Mucosa of descending colon (tissue), 3 donors: ENCODE measurements at regions not wholly inside any gene's neighbourhood (a gene's known extent, or its start where the extent isn't known, plus 50 kb on each side); places are given as distances from the start of the nearest gene placed in this dataset.

Experiments
- ATAC-seq: fragments of 200-7000 bp; cut with Tn5 transposase; one replicate; pipeline ENCODE4 v1.9.1; 2020; ENCODE audit warnings: mild to moderate bottlenecking, moderate library complexity
- DNase-seq, 3 donors: peaks; one replicate each; pipeline ENCODE4 v3.0.0-alpha.2; 2020
- H3K36me3 ChIP-seq: fragments of 200-600 bp; one replicate; pipeline ENCODE4 v1.8.0; 2021; ENCODE audit warnings: low read depth, mild to moderate bottlenecking
- H3K4me1 ChIP-seq: fragments of 200-600 bp; one replicate; pipeline ENCODE4 v1.8.0; 2021; ENCODE audit warnings: low read depth, mild to moderate bottlenecking
- H3K4me3 ChIP-seq: fragments of 200-600 bp; one replicate; pipeline ENCODE4 v1.8.0; 2021; ENCODE audit warnings: mild to moderate bottlenecking
- H3K9me3 ChIP-seq: fragments of 200-600 bp; one replicate; pipeline ENCODE4 v1.8.0; 2021; ENCODE audit warnings: mild to moderate bottlenecking
- CTCF ChIP-seq: fragments of 200-600 bp; IDR thresholded peaks from one replicate; pipeline ENCODE4 v1.8.0; 2022; ENCODE audit warnings: antibody characterized with exemption, mild to moderate bottlenecking
- intact Hi-C, 2 donors: fragments of 100-400 bp; cut with DNase I in 1 of 2; cut with micrococcal nuclease in 1 of 2; formaldehyde crosslinking; loops; one replicate each; pipeline versions ENCODE4 v1.11.0 to v1.11.1; 2022; cut with DNase I, micrococcal nuclease
- donor health status: DM: no; HTN: no; CAD: no; lungs with moderate emphysema.
- donor health status: DM: no; HTN: no; CAD: no.
- donor health status: DM: no; HTN: yes; CAD: no.

GRCh38 chr12:66049538-66050282 is 80.8 kb downstream of the LLPH start:
- DNase-seq = no peak
- Histone ChIP-seq H3K4me1 (no peaks in the 10 kb centered on the region), H3K36me3 (no peaks in the 10 kb centered on the region), H3K9me3 (no peaks in the 10 kb centered on the region), H3K4me3 (no peak overlapping the region)
- intact Hi-C loops = no loop called here
- ATAC-seq = no peak
- TF ChIP-seq CTCF = no peak

DNA sequence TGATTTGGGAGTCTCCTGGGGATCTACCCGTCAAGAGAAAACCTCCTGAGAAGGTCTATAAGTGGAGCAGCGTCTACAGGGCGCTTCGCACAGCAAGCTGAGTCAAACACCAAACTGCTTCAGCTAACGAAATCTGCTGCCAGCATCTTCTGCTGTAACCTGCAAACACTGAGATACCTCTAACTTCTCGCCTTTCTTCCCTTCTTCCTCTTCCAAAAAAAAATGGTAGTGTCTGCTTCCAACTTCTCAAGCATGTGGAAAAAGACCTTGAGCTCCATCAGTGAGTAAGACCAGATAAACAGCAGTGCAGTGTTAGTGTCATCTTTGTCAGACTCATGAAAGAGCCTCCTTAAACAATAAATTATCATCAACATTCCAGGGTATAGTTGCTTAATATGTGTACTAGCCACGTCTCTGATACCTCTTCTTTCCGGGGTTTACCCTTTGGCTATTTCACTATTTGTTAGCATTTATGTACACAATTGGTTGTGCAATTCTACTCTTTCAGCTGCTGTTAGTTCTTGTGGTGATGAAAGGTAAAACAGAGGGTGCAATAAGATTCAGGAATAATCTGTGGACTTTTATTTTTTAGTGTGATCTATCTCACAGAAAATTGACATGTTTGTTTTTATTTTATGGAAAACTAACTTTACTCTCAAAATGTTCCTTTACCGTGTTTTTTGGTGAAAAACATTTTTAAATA is 81.6 kb downstream of the LLPH start:
- TF ChIP-seq CTCF = no peak
- no peaks in the 10 kb centered on the region for H3K4me1 ChIP-seq
- ATAC-seq = no peak
- H3K9me3 ChIP-seq = no peaks in the 10 kb centered on the region
- no peak overlapping the region for H3K4me3 ChIP-seq
- DNase-seq = no peak
- H3K36me3 ChIP-seq = no peaks in the 10 kb centered on the region
- intact Hi-C loops = no loop called here

DNA sequence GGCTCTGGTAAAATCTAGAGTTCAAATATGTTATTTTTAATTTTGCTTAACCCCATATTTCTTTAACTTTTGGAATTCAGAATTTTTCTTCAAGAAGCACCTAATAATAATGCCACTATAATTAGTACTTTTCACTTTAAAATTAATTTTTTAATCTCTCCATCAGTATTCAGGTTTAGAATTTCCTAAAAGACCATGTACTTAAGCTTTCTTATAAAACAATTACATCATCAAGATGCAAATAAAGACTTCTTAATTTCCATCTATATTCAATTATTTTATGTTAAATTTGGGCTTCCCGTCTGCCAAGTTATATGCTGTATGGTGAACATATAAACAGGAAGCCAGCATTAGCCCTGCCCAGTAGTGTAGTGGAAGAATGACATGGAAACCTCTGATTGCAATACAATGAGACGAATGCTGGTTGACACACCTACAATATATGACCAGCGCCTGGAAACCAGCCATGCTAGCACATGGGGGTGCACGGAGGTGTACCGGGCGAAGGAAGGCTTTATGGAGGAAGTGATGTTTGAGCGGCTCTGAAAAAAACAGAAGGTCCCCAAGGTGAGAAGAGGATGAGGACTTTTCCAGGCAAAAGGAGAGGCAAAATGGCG is 82.2 kb downstream of the LLPH start:
- Histone ChIP-seq H3K4me3 (no peak overlapping the region), H3K36me3 (no peaks in the 10 kb centered on the region), H3K4me1 (no peaks in the 10 kb centered on the region), H3K9me3 (no peaks in the 10 kb centered on the region)
- intact Hi-C loops = no loop called here
- no peak for TF ChIP-seq CTCF
- DNase-seq (peak in 2 of 3 donors; percentile 62 to 63), ATAC-seq (peak; percentile 78)

GRCh38 chr12:66047411-66048021 is 83.0 kb downstream of the LLPH start:
- ATAC-seq = no peak

More at GRCh38 chr12:66047411-66048021, 83.0 kb downstream of the LLPH start:
- Histone ChIP-seq H3K36me3 (no peaks in the 10 kb centered on the region), H3K4me3 (no peak overlapping the region), H3K9me3 (no peaks in the 10 kb centered on the region), H3K4me1 (no peaks in the 10 kb centered on the region)
- intact Hi-C loops = no loop called here
- DNase-seq = no peak
- no peak for TF ChIP-seq CTCF
